Esophagus (tissue), 2 donors: ENCODE measurements at regions not wholly inside any gene's neighbourhood (a gene's known extent, or its start where the extent isn't known, plus 50 kb on each side); places are given as distances from the start of the nearest gene placed in this dataset.
A peak's percentile ranks its signal among the peaks of the same experiment; 100 is the strongest.

Experiments used
- H3K27ac ChIP-seq, 2 donors: one replicate each; pipeline ENCODE4 v1.5.1; 2013; ENCODE audit warnings: low read depth in 2 of 2, mild to moderate bottlenecking in 2 of 2, inconsistent platforms in 1 of 2, low read length in 1 of 2, moderate library complexity in 1 of 2
- H3K27me3 ChIP-seq, 2 donors: one replicate each; pipeline ENCODE4 v1.6.1; 2013; ENCODE audit warnings: low read length in 2 of 2, control low read depth in 1 of 2, mild to moderate bottlenecking in 1 of 2; ENCODE audit not compliant: insufficient read depth in 2 of 2, control insufficient read depth in 1 of 2
- H3K36me3 ChIP-seq, 2 donors: one replicate each; pipeline ENCODE4 v1.6.1; 2013; ENCODE audit warnings: low read length in 1 of 2; ENCODE audit not compliant: control insufficient read depth in 2 of 2, insufficient read depth in 2 of 2
- H3K4me1 ChIP-seq, 2 donors: one replicate each; pipeline ENCODE4 v1.6.1; 2013; ENCODE audit warnings: low read length in 1 of 2; ENCODE audit not compliant: control insufficient read depth in 2 of 2, insufficient read depth in 2 of 2
- H3K4me3 ChIP-seq, 2 donors: one replicate each; pipeline ENCODE4 v1.5.1; 2013; ENCODE audit warnings: low read length in 2 of 2, mild to moderate bottlenecking in 2 of 2, low read depth in 1 of 2, moderate library complexity in 1 of 2
- H3K9me3 ChIP-seq, 2 donors: one replicate each; pipeline ENCODE4 v1.6.1; 2013; ENCODE audit warnings: mild to moderate bottlenecking in 2 of 2, low read depth in 1 of 2, low read length in 1 of 2, moderate library complexity in 1 of 2; ENCODE audit not compliant: control insufficient read depth in 2 of 2, insufficient read depth in 1 of 2
- WGBS, 2 donors: extraction: QIAGEN DNeasy Blood & Tissue Kit; methylation state at CpG; one replicate each; pipeline ENCODE4 v1.1.7; 2013; 5-methylcytosine and 5-hydroxymethylcytosine counted together
- donor health status: healthy with polysubstance abuse.
- donor health status: Bipolar disorder and iron deficiency.

GRCh38 chr3:153328690-153329089 is 166.7 kb downstream of the RAP2B start:
- Histone ChIP-seq H3K27ac (no peak overlapping the region), H3K27me3 (no peaks in the 10 kb centered on the region), H3K9me3 (no peaks in the 10 kb centered on the region), H3K4me1 (no peaks in the 10 kb centered on the region), H3K4me3 (no peak overlapping the region), H3K36me3 (no peaks in the 10 kb centered on the region)
- WGBS, 2 donors = 92% methylated on average over 2 of the region's 2 CpGs

GRCh38 chr3:153330901-153331300 is 168.9 kb downstream of the RAP2B start:
- H3K27me3 ChIP-seq = no peaks in the 10 kb centered on the region
- no peak overlapping the region for H3K27ac ChIP-seq
- H3K4me1 ChIP-seq = no peaks in the 10 kb centered on the region
- H3K4me3 ChIP-seq = no peak overlapping the region
- no peaks in the 10 kb centered on the region for H3K36me3 ChIP-seq
- 76 to 77% methylated on average over 1 of the region's 1 CpG for WGBS, 2 donors
- H3K9me3 ChIP-seq = no peaks in the 10 kb centered on the region

GRCh38 chr3:153331676-153332075 is 169.7 kb downstream of the RAP2B start:
- Histone ChIP-seq H3K4me3 (no peak overlapping the region), H3K27me3 (no peaks in the 10 kb centered on the region), H3K9me3 (no peaks in the 10 kb centered on the region), H3K4me1 (no peaks in the 10 kb centered on the region), H3K27ac (no peak overlapping the region), H3K36me3 (no peaks in the 10 kb centered on the region)

- Histone ChIP-seq H3K27me3 (no peaks in the 10 kb centered on the region), H3K27ac (no peak overlapping the region), H3K4me3 (no peak overlapping the region), H3K36me3 (no peaks in the 10 kb centered on the region), H3K9me3 (no peaks in the 10 kb centered on the region), H3K4me1 (no peaks in the 10 kb centered on the region)
- 95 to 98% methylated on average over 1 of the region's 1 CpG for WGBS, 2 donors
Observed at GRCh38 chr3:153334558-153334957, 172.5 kb downstream of the RAP2B start.

GRCh38 chr3:153337369-153337768 is 175.3 kb downstream of the RAP2B start:
- no peak overlapping the region for H3K27ac ChIP-seq
- H3K36me3 ChIP-seq = no peaks in the 10 kb centered on the region
- H3K9me3 ChIP-seq = no peaks in the 10 kb centered on the region
- H3K27me3 ChIP-seq = no peaks in the 10 kb centered on the region
- no peaks in the 10 kb centered on the region for H3K4me1 ChIP-seq
- H3K4me3 ChIP-seq = no peak overlapping the region
- WGBS, 2 donors = 70 to 78% methylated on average over 3 of the region's 3 CpGs

- H3K4me3 ChIP-seq = no peak overlapping the region
- H3K27ac ChIP-seq = no peak overlapping the region
- no peaks in the 10 kb centered on the region for H3K9me3 ChIP-seq
- no peaks in the 10 kb centered on the region for H3K36me3 ChIP-seq
- H3K4me1 ChIP-seq = no peaks in the 10 kb centered on the region
- H3K27me3 ChIP-seq = no peaks in the 10 kb centered on the region
- 62 to 70% methylated on average over 3 of the region's 3 CpGs for WGBS, 2 donors
Observed at GRCh38 chr3:153338487-153338886, 176.5 kb downstream of the RAP2B start.

- no peak overlapping the region for H3K4me3 ChIP-seq
- no peaks in the 10 kb centered on the region for H3K27me3 ChIP-seq
- no peaks in the 10 kb centered on the region for H3K4me1 ChIP-seq
- H3K9me3 ChIP-seq = peaks cover 0 to 2% of the 10 kb centered on the region in 2 donors
- H3K27ac ChIP-seq = no peak overlapping the region
- H3K36me3 ChIP-seq = no peaks in the 10 kb centered on the region
Observed at GRCh38 chr3:153339065-153339464, 177.0 kb downstream of the RAP2B start.

- H3K36me3 ChIP-seq = no peaks in the 10 kb centered on the region
- WGBS, 2 donors = 65 to 68% methylated on average over 3 of the region's 3 CpGs
- no peak overlapping the region for H3K4me3 ChIP-seq
- H3K4me1 ChIP-seq = no peaks in the 10 kb centered on the region
- H3K9me3 ChIP-seq = peaks cover 0 to 2% of the 10 kb centered on the region in 2 donors
- peak overlapping the region; percentile 53 to 71 for H3K27ac ChIP-seq
- H3K27me3 ChIP-seq = no peaks in the 10 kb centered on the region
Observed at GRCh38 chr3:153343988-153344782, 182.2 kb downstream of the RAP2B start.

GRCh38 chr3:153348457-153349107 is 186.6 kb downstream of the RAP2B start:
- 56 to 62% methylated on average over 2 of the region's 2 CpGs for WGBS, 2 donors
- no peaks in the 10 kb centered on the region for H3K27me3 ChIP-seq
- H3K27ac ChIP-seq = no peak overlapping the region
- H3K36me3 ChIP-seq = no peaks in the 10 kb centered on the region
- H3K4me3 ChIP-seq = no peak overlapping the region
- H3K4me1 ChIP-seq = no peaks in the 10 kb centered on the region
- peaks cover 0 to 2% of the 10 kb centered on the region in 2 donors for H3K9me3 ChIP-seq

GRCh38 chr3:153349108-153349499 is 187.1 kb downstream of the RAP2B start:
- no peaks in the 10 kb centered on the region for H3K27me3 ChIP-seq
- no peaks in the 10 kb centered on the region for H3K4me1 ChIP-seq
- H3K4me3 ChIP-seq = no peak overlapping the region
- WGBS, 2 donors = 83 to 90% methylated on average over 1 of the region's 1 CpG
- no peaks in the 10 kb centered on the region for H3K36me3 ChIP-seq
- no peaks in the 10 kb centered on the region for H3K9me3 ChIP-seq
- no peak overlapping the region for H3K27ac ChIP-seq
